ENCODE measurements at regions not wholly inside any gene's neighbourhood (a gene's known extent, or its start where the extent isn't known, plus 50 kb on each side); places are given as distances from the start of the nearest gene placed in this dataset.

DNA sequence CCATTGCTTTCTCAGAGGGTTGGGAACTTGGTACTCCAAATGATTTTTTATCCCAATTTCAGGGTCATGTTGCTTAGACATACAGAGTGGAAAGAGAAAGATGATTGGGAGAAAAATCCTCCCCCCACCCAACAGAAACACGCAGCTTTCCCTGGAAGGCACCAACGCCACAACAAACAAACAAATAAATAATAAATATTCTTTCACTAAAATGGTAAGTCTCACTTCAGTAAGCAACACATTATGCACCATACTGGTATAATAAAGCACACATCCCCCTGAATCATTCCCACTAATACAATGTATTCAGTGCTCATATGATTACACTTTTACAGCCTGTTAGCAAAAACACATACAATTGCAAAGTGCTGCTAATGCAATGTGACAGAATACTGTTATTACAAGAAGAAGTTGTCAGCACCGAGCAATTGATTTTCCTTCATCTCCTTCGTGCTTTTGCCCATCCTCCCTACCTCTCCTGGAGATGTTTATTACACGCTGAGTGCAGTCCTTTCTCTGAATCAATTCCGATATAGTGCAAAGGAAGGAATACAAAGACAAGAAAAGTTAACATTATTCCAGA is 359.9 kb downstream of the TXNL1 start:
- no peak for DNase-seq (ENCODE audit: low read depth in 2 of 2)

DNA sequence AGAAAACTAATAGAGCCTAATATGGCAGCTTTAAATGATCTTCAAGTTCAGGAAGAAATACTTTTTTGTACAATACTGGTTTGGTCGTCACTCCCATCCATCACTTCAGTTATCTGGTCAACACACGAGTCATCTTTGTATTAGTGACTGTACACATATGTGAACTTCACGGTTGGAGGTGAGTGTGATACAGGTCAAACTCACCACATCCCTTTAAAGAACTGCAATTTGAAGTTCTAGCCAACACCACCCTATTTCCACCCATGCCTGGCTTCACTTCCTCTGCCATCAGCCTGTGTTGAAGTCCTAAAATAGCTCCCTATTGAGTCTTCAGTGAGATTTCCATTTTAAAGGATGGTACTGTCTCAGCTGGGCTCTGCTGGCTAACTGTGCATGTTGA is 361.9 kb downstream of the TXNL1 start:
- no peak for DNase-seq (ENCODE audit: low read depth in 2 of 2)

- DNase-seq (ENCODE audit: low read depth in 2 of 2) = no peak
These were observed 364.7 kb downstream of the TXNL1 start for GRCh38 chr18:56273541-56274219.

- no peak for DNase-seq (ENCODE audit: low read depth in 2 of 2)
These were observed 367.6 kb downstream of the TXNL1 start for GRCh38 chr18:56270671-56271250.

GRCh38 chr18:56269958-56270357 is 368.4 kb downstream of the TXNL1 start:
- DNase-seq (ENCODE audit: low read depth in 2 of 2) = no peak

- no peak for DNase-seq (ENCODE audit: low read depth in 2 of 2)
These were observed 369.4 kb downstream of the TXNL1 start for GRCh38 chr18:56268952-56269351.

GRCh38 chr18:56267334-56267733 is 371.1 kb downstream of the TXNL1 start:
- no peak for DNase-seq (ENCODE audit: low read depth in 2 of 2)

- DNase-seq (ENCODE audit: low read depth in 2 of 2) = no peak
These were observed 380.2 kb downstream of the TXNL1 start for GRCh38 chr18:56258178-56258577.

GRCh38 chr18:56257205-56257604 is 381.2 kb downstream of the TXNL1 start:
- no peak for DNase-seq (ENCODE audit: low read depth in 2 of 2)

DNA sequence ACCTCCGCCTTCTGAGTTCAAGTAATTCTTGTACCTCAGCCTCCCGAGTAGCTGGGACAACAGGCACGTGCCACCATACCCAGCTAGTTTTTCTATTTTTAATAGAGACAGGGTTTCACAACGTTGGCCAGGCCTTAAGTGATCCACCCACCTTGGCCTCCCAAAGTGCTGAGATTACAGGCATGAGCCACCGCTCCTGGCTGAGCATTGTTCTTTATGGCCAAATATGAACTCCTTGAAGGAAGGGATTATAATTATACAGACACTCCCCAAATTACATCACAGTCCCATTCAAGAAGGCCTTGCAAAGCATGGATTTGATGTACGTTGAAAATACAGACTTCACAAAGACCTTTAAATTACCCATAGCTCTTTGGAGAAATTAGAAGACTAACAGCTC is 381.7 kb downstream of the TXNL1 start:
- DNase-seq (ENCODE audit: low read depth in 2 of 2) = no peak

DNA sequence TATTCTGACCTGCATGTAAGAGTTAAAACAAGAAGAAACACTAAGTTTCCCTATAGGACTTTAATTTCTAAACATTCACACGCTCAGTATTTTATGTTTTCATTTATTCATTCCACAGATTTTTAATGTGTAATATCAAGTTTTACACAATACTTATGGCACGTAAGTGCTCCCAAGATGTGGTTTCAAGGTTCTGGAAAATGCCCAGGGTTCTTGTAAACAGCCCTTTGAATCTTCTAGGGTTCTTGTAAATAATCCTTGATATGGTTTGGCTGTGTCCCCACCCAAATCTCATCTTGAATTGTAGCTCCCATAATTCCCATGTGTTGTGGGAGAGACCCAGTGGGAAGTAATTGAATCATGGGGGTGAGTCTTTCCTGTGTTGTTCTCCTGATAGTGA is 383.0 kb downstream of the TXNL1 start:
- no peak for DNase-seq (ENCODE audit: low read depth in 2 of 2)

DNA sequence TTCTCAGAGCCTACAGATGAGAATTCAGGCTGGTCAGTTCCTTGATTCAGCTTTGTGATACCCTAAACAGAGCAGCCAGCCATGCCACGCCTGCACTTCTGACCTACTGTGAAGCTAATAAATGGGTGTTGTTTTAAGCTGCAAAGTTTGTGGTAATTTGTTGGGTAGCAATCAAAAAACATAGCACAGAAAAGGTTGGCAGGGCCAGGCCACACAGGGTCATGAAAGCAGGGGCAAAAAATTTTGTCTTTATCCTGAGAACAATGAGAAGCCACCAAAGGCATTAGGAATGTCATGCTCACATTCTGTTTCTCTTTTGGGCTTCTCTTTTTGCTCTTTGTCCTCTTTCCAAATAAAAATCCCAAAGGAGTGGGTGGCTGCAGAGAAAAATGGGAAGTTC is 385.9 kb downstream of the TXNL1 start:
- DNase-seq (ENCODE audit: low read depth in 2 of 2) = no peak

DNA sequence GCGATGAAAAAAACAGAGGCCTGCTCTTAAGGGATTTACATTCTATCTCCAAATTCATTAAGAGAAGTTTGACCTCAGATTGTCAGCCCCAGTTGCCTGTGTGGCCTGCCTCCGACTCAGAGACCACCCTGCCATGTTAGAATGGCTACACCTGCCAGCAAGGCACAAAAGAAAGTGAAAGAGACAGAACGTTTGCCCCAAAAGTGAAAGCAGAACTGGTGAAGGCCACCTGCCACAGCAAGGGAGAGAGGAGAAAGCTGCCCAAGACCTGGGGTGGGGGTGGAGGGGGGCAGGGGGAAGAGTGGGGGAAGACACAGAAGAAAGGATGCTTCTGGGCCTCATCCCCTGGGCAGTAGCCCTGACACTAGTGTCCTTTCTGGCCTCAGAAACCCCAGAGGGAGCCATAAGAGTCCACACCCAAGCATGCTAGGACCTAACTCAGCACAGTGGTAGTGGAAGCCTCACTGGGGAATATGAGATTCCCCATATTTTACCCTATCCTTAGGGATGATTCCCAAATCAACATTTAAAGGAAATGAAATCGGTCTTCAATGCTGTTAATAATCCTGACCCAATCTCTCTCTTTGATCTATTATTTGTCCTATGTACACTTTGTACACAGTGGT is 389.7 kb downstream of the TXNL1 start:
- no peak for DNase-seq (ENCODE audit: low read depth in 2 of 2)

DNA sequence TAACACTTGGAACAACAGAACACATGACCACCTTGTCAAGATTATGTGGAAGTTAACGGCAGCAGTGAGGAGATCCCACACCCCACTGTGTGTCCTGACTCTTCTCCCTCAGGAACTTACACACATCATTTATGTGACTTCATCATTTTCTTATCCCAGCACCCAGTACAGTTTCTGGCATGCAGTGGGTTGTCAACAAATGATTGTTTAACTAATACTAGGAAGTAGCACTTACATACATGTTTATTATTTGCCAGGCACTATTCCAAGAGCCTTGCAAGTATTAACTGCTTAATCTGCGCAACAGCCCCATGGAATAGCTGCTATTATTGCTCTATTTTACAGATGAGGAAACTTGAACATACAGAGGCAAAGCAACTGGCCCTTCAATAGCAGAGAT is 391.5 kb downstream of the TXNL1 start:
- no peak for DNase-seq (ENCODE audit: low read depth in 2 of 2)

GRCh38 chr18:56245866-56246580 is 392.4 kb downstream of the TXNL1 start:
- DNase-seq (ENCODE audit: low read depth in 2 of 2) = no peak

- no peak for DNase-seq (ENCODE audit: low read depth in 2 of 2)
These were observed 398.0 kb downstream of the TXNL1 start for GRCh38 chr18:56240405-56240804.

GRCh38 chr18:56238576-56238975 is 399.8 kb downstream of the TXNL1 start:
- DNase-seq (ENCODE audit: low read depth in 2 of 2) = no peak

GRCh38 chr18:56235481-56236013 is 402.8 kb downstream of the TXNL1 start:
- DNase-seq (ENCODE audit: low read depth in 2 of 2) = no peak

GRCh38 chr18:56235071-56235470 is 403.3 kb downstream of the TXNL1 start:
- no peak for DNase-seq (ENCODE audit: low read depth in 2 of 2)

DNA sequence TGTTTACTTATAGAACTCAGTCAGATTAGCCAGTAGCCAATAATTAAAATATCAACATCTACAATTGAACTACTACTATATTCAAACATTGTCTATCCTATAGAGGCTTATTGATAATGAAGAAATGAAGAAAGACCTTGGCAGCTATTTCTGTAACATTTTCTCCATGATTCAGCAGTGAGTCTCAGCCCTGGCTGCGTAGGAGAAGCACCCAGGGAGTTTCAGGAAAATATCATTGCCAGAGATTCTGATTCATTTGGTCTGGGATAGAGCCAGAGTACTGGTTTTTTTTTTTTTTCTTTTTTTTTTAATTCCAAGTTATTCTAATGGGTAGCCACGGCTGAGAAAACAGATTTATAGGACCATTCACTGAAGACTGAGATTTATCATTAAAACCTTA is 404.8 kb downstream of the TXNL1 start:
- DNase-seq (ENCODE audit: low read depth in 2 of 2) = no peak

DNA sequence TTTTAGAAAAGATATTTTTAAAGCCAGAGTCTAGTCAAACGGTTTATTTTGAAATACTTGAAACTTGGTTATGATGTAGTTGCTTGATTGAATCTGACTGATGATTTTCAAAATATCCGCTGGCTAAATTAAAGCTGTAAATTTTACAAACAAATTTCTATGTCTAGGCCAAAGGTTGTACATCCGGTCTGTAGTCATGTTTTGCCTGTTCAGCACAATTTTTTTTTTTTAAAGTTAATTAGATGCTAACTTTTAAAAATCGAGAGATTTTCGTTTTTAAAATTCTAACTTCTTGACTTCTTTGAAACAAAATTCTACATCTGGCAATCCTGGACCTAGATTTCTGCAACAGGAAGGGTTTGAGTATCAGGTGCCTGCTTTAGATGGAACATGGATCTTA is 412.4 kb downstream of the TXNL1 start:
- DNase-seq (ENCODE audit: low read depth in 2 of 2) = no peak

All from stimulated activated CD8-positive, alpha-beta memory T cell treated with anti-CD3 and anti-CD28 coated beads, Interleukin-15, amount 100 ng/mL, for 48 hours (primary cell).